K562 (cell line): ENCODE measurements at regions not wholly inside any gene's neighbourhood (a gene's known extent, or its start where the extent isn't known, plus 50 kb on each side); places are given as distances from the start of the nearest gene placed in this dataset.

Experiments used
- ATAC-seq: fragments of 200-7000 bp; cut with Tn5 transposase; 3 replicates; pipeline ENCODE4 v1.9.1; 2020; ENCODE audit warnings: moderate library complexity
- BruUV-seq: library from RNA; stranded (reverse); fragments of 400-500 nt; replicated peaks from 2 replicates; lab custom pipeline; 2021; lab: Mats Ljungman, UMichigan
- CTCF ChIA-PET: fragments of 300-600 bp; formaldehyde crosslinking; extraction: SDS; loops from one replicate; lab custom pipeline; 2021; ENCODE audit warnings: low intra/inter-chr PET ratio; lab: Yijun Ruan, JAX
- POLR2A ChIA-PET: fragments of 300-600, 350-650 bp; sonication (Branson Sonifier 250); formaldehyde crosslinking; extraction: SDS; loops from one replicate; lab custom pipeline; 2021; ENCODE audit warnings: antibody characterized with exemption, inconsistent platforms; lab: Yijun Ruan, JAX
- DNase-seq, 4 experiments: peaks; one replicate each; pipeline versions ENCODE4 v3.0.0 to v3.0.0-alpha.2; 2011 to 2018; ENCODE audit warnings: low spot score in 3 of 4, mixed read lengths in 3 of 4; ENCODE audit errors: extremely low read depth in 1 of 4
- FAIRE-seq: peaks from 2 replicates; lab custom pipeline; 2011; peaks lifted over from hg19 to GRCh38; lab: Jason Lieb, UNC
- H2AFZ ChIP-seq: 2 replicates; pipeline ENCODE4 v1.6.0; 2011; ENCODE audit warnings: low read depth, low read length, control low read depth, inconsistent platforms
- H3K27ac ChIP-seq: fragments of 200-600 bp; 3 replicates; pipeline ENCODE4 v1.8.0; 2011; ENCODE audit warnings: low read depth, mild to moderate bottlenecking, control low read depth, inconsistent platforms, low read length, moderate library complexity, mixed read lengths; ENCODE audit errors: extremely low read depth
- H3K27me3 ChIP-seq, 2 experiments: fragments of 300-600 bp in 1 of 2; 2 replicates in 1 of 2; 3 replicates in 1 of 2; pipeline versions ENCODE4 v1.6.0 to v1.8.0; 2011; ENCODE audit warnings: inconsistent platforms in 2 of 2, low read length in 2 of 2, mild to moderate bottlenecking in 1 of 2, mixed read lengths in 1 of 2, moderate library complexity in 1 of 2; ENCODE audit not compliant: control insufficient read depth in 2 of 2, insufficient read depth in 2 of 2
- H3K36me3 ChIP-seq: fragments of 300-600 bp; 3 replicates; pipeline ENCODE4 v1.8.0; 2011; ENCODE audit warnings: mild to moderate bottlenecking, low read length, inconsistent platforms; ENCODE audit not compliant: control insufficient read depth, insufficient read depth
- H3K4me1 ChIP-seq, 2 experiments: fragments of 200-600 bp in 1 of 2; replicated peaks in 1 of 2; 2 replicates in 1 of 2; 3 replicates in 1 of 2; pipeline versions ENCODE4 v1.5.1 to v1.8.0; 2011; ENCODE audit warnings: inconsistent platforms in 2 of 2, low read length in 2 of 2, mild to moderate bottlenecking in 1 of 2, mixed read lengths in 1 of 2, moderate library complexity in 1 of 2; ENCODE audit not compliant: control insufficient read depth in 2 of 2, insufficient read depth in 2 of 2
- H3K4me2 ChIP-seq: 2 replicates; pipeline ENCODE4 v1.6.1; 2011; ENCODE audit warnings: low read length, control low read depth, inconsistent platforms, mixed read lengths; ENCODE audit not compliant: insufficient read depth
- H3K4me3 ChIP-seq: fragments of 200-600 bp; sonication (generic), shearing (Covaris generic); 2 replicates; pipeline ENCODE4 v1.5.1; 2016; ENCODE audit warnings: control low read depth, inconsistent platforms
- H3K79me2 ChIP-seq: fragments of 200-600 bp; 3 replicates; pipeline ENCODE4 v1.8.0; 2011; ENCODE audit warnings: low read length, inconsistent platforms; ENCODE audit not compliant: control insufficient read depth, insufficient read depth
- H3K9ac ChIP-seq, 2 experiments: 2 replicates each; pipeline versions ENCODE4 v1.6.0 to v1.6.1; 2011; ENCODE audit warnings: low read depth in 2 of 2, low read length in 2 of 2, control low read depth in 1 of 2, inconsistent platforms in 1 of 2, mild to moderate bottlenecking in 1 of 2, mixed read lengths in 1 of 2; ENCODE audit not compliant: insufficient read depth in 1 of 2
- H3K9me1 ChIP-seq: one replicate; pipeline ENCODE4 v1.6.0; 2011; ENCODE audit warnings: inconsistent platforms, mild to moderate bottlenecking, low read length, moderate library complexity; ENCODE audit not compliant: control insufficient read depth, insufficient read depth
- H3K9me3 ChIP-seq: replicated peaks from 2 replicates; pipeline ENCODE4 v1.5.1; 2011; ENCODE audit warnings: low read depth, low read length, inconsistent platforms; ENCODE audit not compliant: control insufficient read depth, insufficient read depth
- H4K20me1 ChIP-seq: replicated peaks from 2 replicates; pipeline ENCODE4 v1.6.1; 2011; ENCODE audit warnings: low read length, inconsistent platforms, mixed read lengths; ENCODE audit not compliant: control insufficient read depth, insufficient read depth
- BCL6 ChIP-seq: fragments of 250-450 bp; sonication (Bioruptor Pico); IDR thresholded peaks from 2 replicates; pipeline ENCODE4 v1.4.0; 2020
- ESRRB ChIP-seq: fragments of 250-450 bp; sonication (Bioruptor Pico); IDR thresholded peaks from 2 replicates; pipeline ENCODE4 v1.5.0; 2020; ENCODE audit warnings: mild to moderate bottlenecking, moderate library complexity, borderline replicate concordance
- FOSL1 ChIP-seq: fragments of 200-800 bp; sonication (Bioruptor generic); conservative IDR thresholded peaks from 2 replicates; pipeline ENCODE4 v1.6.1; 2016; ENCODE audit warnings: missing genetic modification characterization, missing compliant biosample characterization
- HDAC6 ChIP-seq: IDR thresholded peaks from 2 replicates; pipeline ENCODE4 v1.6.1; 2012; ENCODE audit warnings: low read depth, mild to moderate bottlenecking, control low read depth, inconsistent platforms, low read length, moderate library complexity
- HDGF ChIP-seq: fragments of 450-650 bp; IDR thresholded peaks from 2 replicates; pipeline ENCODE4 v1.6.1; 2016
- NCOA2 ChIP-seq, 2 experiments: fragments of 450-650 bp; IDR thresholded peaks; 2 replicates each; pipeline ENCODE4 v1.6.1; 2018; ENCODE audit warnings: mild to moderate bottlenecking in 2 of 2, moderate library complexity in 1 of 2; ENCODE audit not compliant: partially characterized antibody in 2 of 2
- ZNF133 ChIP-seq: fragments of 250-450 bp; sonication (Bioruptor Pico); IDR thresholded peaks from 2 replicates; pipeline ENCODE4 v1.4.0; 2020; ENCODE audit warnings: mild to moderate bottlenecking
- ZNF644 ChIP-seq: fragments of 200-800 bp; sonication (Bioruptor generic); IDR thresholded peaks from 2 replicates; pipeline ENCODE4 v1.6.1; 2016; ENCODE audit warnings: low read depth, missing genetic modification characterization, missing compliant biosample characterization
- ZNF830 ChIP-seq: fragments of 250-450 bp; sonication (Bioruptor Pico); IDR thresholded peaks from 2 replicates; pipeline ENCODE4 v1.5.0; 2021; ENCODE audit warnings: mild to moderate bottlenecking
- ZSCAN29 ChIP-seq: fragments of 450-650 bp; IDR thresholded peaks from 2 replicates; pipeline ENCODE4 v1.6.1; 2017
- WGBS: fragments of 100-300 bp; shearing (Covaris generic); methylation state at CpG from one replicate; pipeline ENCODE4 v1.1.6; 2016; ENCODE audit warnings: low coverage, mixed read lengths; ENCODE audit not compliant: insufficient coverage; ENCODE audit errors: missing lambda C conversion rate; 5-methylcytosine and 5-hydroxymethylcytosine counted together
- in situ Hi-C: fragments of 300-500 bp; cut with MboI; formaldehyde crosslinking; loops from 4 replicates; pipeline ENCODE4 v1.15.0; 2018; ENCODE audit warnings: inconsistent platforms, mixed read lengths
- intact Hi-C: fragments of 100-400 bp; cut with micrococcal nuclease; formaldehyde crosslinking; loops from 2 replicates; pipeline ENCODE4 v1.14.2; 2022
- TF ChIP-seq, protein P1 (sequence below): fragments of 200-800 bp; sonication (Bioruptor generic); IDR thresholded peaks from 2 replicates; pipeline ENCODE4 v1.6.1; 2017; ENCODE audit warnings: missing genetic modification characterization, missing compliant biosample characterization
- TF ChIP-seq, protein P2 (sequence below): IDR thresholded peaks from 2 replicates; pipeline ENCODE4 v1.6.1; 2016; ENCODE audit warnings: missing genetic modification characterization, missing compliant biosample characterization

DNA sequence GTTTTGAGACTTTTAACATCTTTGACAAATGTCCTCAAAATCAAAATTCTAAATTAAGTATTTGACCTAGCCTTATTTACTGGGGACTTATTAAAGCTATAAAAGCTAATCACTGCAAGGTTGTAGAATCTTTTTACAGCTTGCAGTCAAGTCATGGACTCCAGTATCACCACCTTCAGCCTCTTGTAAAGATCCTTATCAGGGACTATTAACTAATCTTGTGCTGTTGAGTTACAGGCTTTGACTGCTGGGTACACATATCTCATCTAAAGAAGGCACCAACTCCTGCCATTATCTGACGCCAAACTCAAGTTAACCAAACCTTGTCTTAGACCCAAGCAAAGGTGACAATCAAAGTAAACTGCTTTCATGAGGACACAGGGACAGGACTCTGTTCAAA, 621.0 kb upstream of the IGFBP3 start (continued):
- TF ChIP-seq, protein P1, sequence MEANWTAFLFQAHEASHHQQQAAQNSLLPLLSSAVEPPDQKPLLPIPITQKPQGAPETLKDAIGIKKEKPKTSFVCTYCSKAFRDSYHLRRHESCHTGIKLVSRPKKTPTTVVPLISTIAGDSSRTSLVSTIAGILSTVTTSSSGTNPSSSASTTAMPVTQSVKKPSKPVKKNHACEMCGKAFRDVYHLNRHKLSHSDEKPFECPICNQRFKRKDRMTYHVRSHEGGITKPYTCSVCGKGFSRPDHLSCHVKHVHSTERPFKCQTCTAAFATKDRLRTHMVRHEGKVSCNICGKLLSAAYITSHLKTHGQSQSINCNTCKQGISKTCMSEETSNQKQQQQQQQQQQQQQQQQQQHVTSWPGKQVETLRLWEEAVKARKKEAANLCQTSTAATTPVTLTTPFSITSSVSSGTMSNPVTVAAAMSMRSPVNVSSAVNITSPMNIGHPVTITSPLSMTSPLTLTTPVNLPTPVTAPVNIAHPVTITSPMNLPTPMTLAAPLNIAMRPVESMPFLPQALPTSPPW (CRISPR knock-in tag) = no peak
- TF ChIP-seq ZNF133 (no peak), HDAC6 (no peak), HDGF (no peak)

DNA sequence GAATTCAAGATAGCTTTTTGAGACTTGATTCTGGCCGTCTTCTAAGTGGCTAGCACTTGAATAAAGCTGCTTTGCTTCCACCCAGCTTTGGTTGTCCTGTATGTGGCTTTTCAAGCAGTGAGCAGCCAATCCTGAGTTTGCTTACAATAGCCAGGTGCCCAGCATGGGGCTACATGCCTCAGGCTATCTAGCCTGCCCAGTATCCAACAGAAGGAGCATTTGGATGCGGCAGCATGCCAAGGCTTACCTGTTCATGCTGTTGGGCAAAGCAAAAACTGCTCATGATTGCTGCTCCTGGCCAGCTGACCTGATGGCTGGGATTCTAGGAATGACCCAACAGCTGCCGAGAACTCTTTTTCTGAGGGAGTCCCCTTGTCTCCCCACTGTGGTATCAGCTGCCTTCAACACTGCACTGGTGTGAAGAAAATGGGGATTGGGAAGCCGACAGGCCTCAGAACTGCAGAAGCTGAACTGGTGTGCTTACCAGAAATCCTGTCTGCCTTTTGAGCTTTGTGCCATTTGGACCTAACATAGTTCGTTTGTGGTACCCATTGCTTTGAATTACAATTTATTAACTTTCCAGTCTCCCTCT, 618.9 kb upstream of the IGFBP3 start:
- no peaks in the 10 kb centered on the region for H4K20me1 ChIP-seq
- in situ Hi-C loops (no loop called here), intact Hi-C loops (no loop called here)
- H3K27me3 ChIP-seq = no peaks in the 10 kb centered on the region
- no peaks in the 10 kb centered on the region for H3K4me1 ChIP-seq
- BruUV-seq = no TSS peak
- no peak overlapping the region for H3K27ac ChIP-seq
- POLR2A ChIA-PET = no interaction called here
- CTCF ChIA-PET = no interaction called here
- no peak overlapping the region for H2AFZ ChIP-seq
- WGBS = 4% methylated on average over 5 of the region's 5 CpGs
- H3K4me3 ChIP-seq = no peak overlapping the region
- FAIRE-seq (no peak), DNase-seq (no peak), ATAC-seq (no peak)
- no peaks in the 10 kb centered on the region for H3K9me1 ChIP-seq
- H3K4me2 ChIP-seq = no peak overlapping the region
- H3K79me2 ChIP-seq = no peaks in the 10 kb centered on the region
- no peak overlapping the region for H3K9ac ChIP-seq
- H3K36me3 ChIP-seq = no peaks in the 10 kb centered on the region
- no peaks in the 10 kb centered on the region; the same call in 1 of the 2 replicates for H3K9me3 ChIP-seq
- TF ChIP-seq, protein P2, sequence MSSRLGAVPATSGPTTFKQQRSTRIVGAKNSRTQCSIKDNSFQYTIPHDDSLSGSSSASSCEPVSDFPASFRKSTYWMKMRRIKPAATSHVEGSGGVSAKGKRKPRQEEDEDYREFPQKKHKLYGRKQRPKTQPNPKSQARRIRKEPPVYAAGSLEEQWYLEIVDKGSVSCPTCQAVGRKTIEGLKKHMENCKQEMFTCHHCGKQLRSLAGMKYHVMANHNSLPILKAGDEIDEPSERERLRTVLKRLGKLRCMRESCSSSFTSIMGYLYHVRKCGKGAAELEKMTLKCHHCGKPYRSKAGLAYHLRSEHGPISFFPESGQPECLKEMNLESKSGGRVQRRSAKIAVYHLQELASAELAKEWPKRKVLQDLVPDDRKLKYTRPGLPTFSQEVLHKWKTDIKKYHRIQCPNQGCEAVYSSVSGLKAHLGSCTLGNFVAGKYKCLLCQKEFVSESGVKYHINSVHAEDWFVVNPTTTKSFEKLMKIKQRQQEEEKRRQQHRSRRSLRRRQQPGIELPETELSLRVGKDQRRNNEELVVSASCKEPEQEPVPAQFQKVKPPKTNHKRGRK = no peak
- TF ChIP-seq ESRRB (CRISPR knock-in tag) (no peak), ZNF644 (no peak), BCL6 (no peak), FOSL1 (no peak), ZNF830 (no peak), ZSCAN29 (no peak), NCOA2 (IDR thresholded peaks at IDR 0.05; ENCODE audit: partially characterized antibody in 2 of 2) (no peak)
